ENCODE measurements at regions not wholly inside any gene's neighbourhood (a gene's known extent, or its start where the extent isn't known, plus 50 kb on each side); places are given as distances from the start of the nearest gene placed in this dataset.
"Not testable (repeated sequence)": the region's sequence is repeated elsewhere in the genome, so short reads cannot be mapped to it uniquely, and the experiment has no call there.

- Mint-ChIP-seq H3K36me3 (ENCODE audit: insufficient read depth, unreplicated experiment) (peaks cover 22% of the 10 kb centered on the region), H3K27ac (ENCODE audit: unreplicated experiment) (peak overlapping the region; percentile 85), H3K4me3 (ENCODE audit: low read depth, unreplicated experiment) (peak overlapping the region; percentile 82)
- H3K4me1 Mint-ChIP-seq (ENCODE audit: low read depth, unreplicated experiment); intact Hi-C loops (cut with micrococcal nuclease; ENCODE audit: unreplicated experiment); H3K27me3 Mint-ChIP-seq (ENCODE audit: unreplicated experiment); CTCF ChIA-PET; BruUV-seq (replicated peaks); H3K9me3 Mint-ChIP-seq (ENCODE audit: low read depth, unreplicated experiment): not testable (repeated sequence)
- DNase-seq, result peak; percentile 12
Measured at GRCh38 chr2:87075054-87075790, 53.6 kb upstream of the PLGLB1 start.

- H3K4me1 Mint-ChIP-seq (ENCODE audit: low read depth, unreplicated experiment); H3K27me3 Mint-ChIP-seq (ENCODE audit: unreplicated experiment); intact Hi-C loops (cut with micrococcal nuclease; ENCODE audit: unreplicated experiment); BruUV-seq (replicated peaks); H3K27ac Mint-ChIP-seq (ENCODE audit: unreplicated experiment); H3K9me3 Mint-ChIP-seq (ENCODE audit: low read depth, unreplicated experiment); CTCF ChIA-PET: not testable (repeated sequence)
- Mint-ChIP-seq H3K4me3 (ENCODE audit: low read depth, unreplicated experiment) (peak overlapping the region; percentile 82), H3K36me3 (ENCODE audit: insufficient read depth, unreplicated experiment) (peaks cover 22% of the 10 kb centered on the region)
- peak; percentile 34 for DNase-seq
Measured at GRCh38 chr2:87075791-87076252, 54.2 kb upstream of the PLGLB1 start.

- H3K4me1 Mint-ChIP-seq (ENCODE audit: low read depth, unreplicated experiment); H3K9me3 Mint-ChIP-seq (ENCODE audit: low read depth, unreplicated experiment); intact Hi-C loops (cut with micrococcal nuclease; ENCODE audit: unreplicated experiment); CTCF ChIA-PET; BruUV-seq (replicated peaks); H3K27me3 Mint-ChIP-seq (ENCODE audit: unreplicated experiment): not testable (repeated sequence)
- H3K4me3 Mint-ChIP-seq (ENCODE audit: low read depth, unreplicated experiment), result peak overlapping the region; percentile 82
- peak overlapping the region; percentile 77 for H3K27ac Mint-ChIP-seq (ENCODE audit: unreplicated experiment)
- peak; percentile 91 for DNase-seq
- peaks cover 22% of the 10 kb centered on the region for H3K36me3 Mint-ChIP-seq (ENCODE audit: insufficient read depth, unreplicated experiment)
Measured at GRCh38 chr2:87076253-87077123, 54.8 kb upstream of the PLGLB1 start.

- DNase-seq; intact Hi-C loops (cut with micrococcal nuclease; ENCODE audit: unreplicated experiment); H3K4me1 Mint-ChIP-seq (ENCODE audit: low read depth, unreplicated experiment); H3K27me3 Mint-ChIP-seq (ENCODE audit: unreplicated experiment); H3K9me3 Mint-ChIP-seq (ENCODE audit: low read depth, unreplicated experiment); CTCF ChIA-PET: not testable (repeated sequence)
- peak overlapping the region; percentile 82 for H3K4me3 Mint-ChIP-seq (ENCODE audit: low read depth, unreplicated experiment)
- H3K36me3 Mint-ChIP-seq (ENCODE audit: insufficient read depth, unreplicated experiment), result peaks cover 22% of the 10 kb centered on the region
- peak overlapping the region; percentile 77 for H3K27ac Mint-ChIP-seq (ENCODE audit: unreplicated experiment)
- TSS peak; percentile 94 for BruUV-seq (replicated peaks)
Measured at GRCh38 chr2:87077124-87077446, 55.4 kb upstream of the PLGLB1 start.

- CTCF ChIA-PET; H3K36me3 Mint-ChIP-seq (ENCODE audit: insufficient read depth, unreplicated experiment); DNase-seq; H3K27me3 Mint-ChIP-seq (ENCODE audit: unreplicated experiment); H3K4me1 Mint-ChIP-seq (ENCODE audit: low read depth, unreplicated experiment); BruUV-seq (replicated peaks); H3K4me3 Mint-ChIP-seq (ENCODE audit: low read depth, unreplicated experiment); intact Hi-C loops (cut with micrococcal nuclease; ENCODE audit: unreplicated experiment); H3K9me3 Mint-ChIP-seq (ENCODE audit: low read depth, unreplicated experiment); H3K27ac Mint-ChIP-seq (ENCODE audit: unreplicated experiment): not testable (repeated sequence)
Measured at GRCh38 chr2:87081727-87082126, 60.1 kb upstream of the PLGLB1 start.

- H3K27me3 Mint-ChIP-seq (ENCODE audit: unreplicated experiment), result peaks cover 22% of the 10 kb centered on the region
- H3K4me1 Mint-ChIP-seq (ENCODE audit: low read depth, unreplicated experiment); H3K9me3 Mint-ChIP-seq (ENCODE audit: low read depth, unreplicated experiment); BruUV-seq (replicated peaks); CTCF ChIA-PET; intact Hi-C loops (cut with micrococcal nuclease; ENCODE audit: unreplicated experiment); H3K36me3 Mint-ChIP-seq (ENCODE audit: insufficient read depth, unreplicated experiment); H3K27ac Mint-ChIP-seq (ENCODE audit: unreplicated experiment); H3K4me3 Mint-ChIP-seq (ENCODE audit: low read depth, unreplicated experiment); DNase-seq: not testable (repeated sequence)
Measured at GRCh38 chr2:87088079-87088478, 66.4 kb upstream of the PLGLB1 start.

- BruUV-seq (replicated peaks); H3K4me3 Mint-ChIP-seq (ENCODE audit: low read depth, unreplicated experiment); H3K9me3 Mint-ChIP-seq (ENCODE audit: low read depth, unreplicated experiment); intact Hi-C loops (cut with micrococcal nuclease; ENCODE audit: unreplicated experiment); H3K36me3 Mint-ChIP-seq (ENCODE audit: insufficient read depth, unreplicated experiment); CTCF ChIA-PET; DNase-seq; H3K27ac Mint-ChIP-seq (ENCODE audit: unreplicated experiment); H3K4me1 Mint-ChIP-seq (ENCODE audit: low read depth, unreplicated experiment): not testable (repeated sequence)
- peaks cover 22% of the 10 kb centered on the region for H3K27me3 Mint-ChIP-seq (ENCODE audit: unreplicated experiment)
Measured at GRCh38 chr2:87089401-87089800, 67.8 kb upstream of the PLGLB1 start.

GRCh38 chr2:87093252-87093651 is 71.6 kb upstream of the PLGLB1 start:
- H3K27ac Mint-ChIP-seq (ENCODE audit: unreplicated experiment); H3K4me1 Mint-ChIP-seq (ENCODE audit: low read depth, unreplicated experiment); BruUV-seq (replicated peaks); DNase-seq; intact Hi-C loops (cut with micrococcal nuclease; ENCODE audit: unreplicated experiment); H3K4me3 Mint-ChIP-seq (ENCODE audit: low read depth, unreplicated experiment); H3K36me3 Mint-ChIP-seq (ENCODE audit: insufficient read depth, unreplicated experiment); CTCF ChIA-PET; H3K9me3 Mint-ChIP-seq (ENCODE audit: low read depth, unreplicated experiment): not testable (repeated sequence)
- peaks cover 22% of the 10 kb centered on the region for H3K27me3 Mint-ChIP-seq (ENCODE audit: unreplicated experiment)

- H3K27ac Mint-ChIP-seq (ENCODE audit: unreplicated experiment); H3K36me3 Mint-ChIP-seq (ENCODE audit: insufficient read depth, unreplicated experiment); intact Hi-C loops (cut with micrococcal nuclease; ENCODE audit: unreplicated experiment); H3K4me3 Mint-ChIP-seq (ENCODE audit: low read depth, unreplicated experiment); DNase-seq; CTCF ChIA-PET; H3K4me1 Mint-ChIP-seq (ENCODE audit: low read depth, unreplicated experiment); BruUV-seq (replicated peaks); H3K9me3 Mint-ChIP-seq (ENCODE audit: low read depth, unreplicated experiment): not testable (repeated sequence)
- H3K27me3 Mint-ChIP-seq (ENCODE audit: unreplicated experiment), result peaks cover 22% of the 10 kb centered on the region
Measured at GRCh38 chr2:87093937-87094529, 72.4 kb upstream of the PLGLB1 start.

GRCh38 chr2:87095804-87096203 is 74.2 kb upstream of the PLGLB1 start:
- H3K9me3 Mint-ChIP-seq (ENCODE audit: low read depth, unreplicated experiment); H3K4me1 Mint-ChIP-seq (ENCODE audit: low read depth, unreplicated experiment); H3K36me3 Mint-ChIP-seq (ENCODE audit: insufficient read depth, unreplicated experiment); intact Hi-C loops (cut with micrococcal nuclease; ENCODE audit: unreplicated experiment); BruUV-seq (replicated peaks); H3K27ac Mint-ChIP-seq (ENCODE audit: unreplicated experiment); H3K4me3 Mint-ChIP-seq (ENCODE audit: low read depth, unreplicated experiment); DNase-seq: not testable (repeated sequence)
- H3K27me3 Mint-ChIP-seq (ENCODE audit: unreplicated experiment), result peaks cover 17% of the 10 kb centered on the region
- CTCF ChIA-PET, result interaction anchor here (0.7 kb wide), 1 partner anchor 1829 kb away, joined by 4 read pairs; no protein-coding TSS in a partner anchor

Measured in Calu3 (cell line).